Globus pallidus (tissue), 1 donor: ENCODE measurements at regions not wholly inside any gene's neighbourhood (a gene's known extent, or its start where the extent isn't known, plus 50 kb on each side); places are given as distances from the start of the nearest gene placed in this dataset.

Experiments
- DNase-seq: peaks from one replicate; pipeline ENCODE4 v3.0.0-alpha.2; 2015; ENCODE audit warnings: low spot score

- DNase-seq, result no peak
Observed at GRCh38 chr14:62156052-62156451, 393.8 kb downstream of the SNAPC1 start.

GRCh38 chr14:62158779-62159178 lies 396.6 kb downstream of the SNAPC1 start:
- DNase-seq, result no peak

- no peak for DNase-seq
Observed at GRCh38 chr14:62159314-62159713, 397.1 kb downstream of the SNAPC1 start.

- peak; percentile 25 for DNase-seq
Observed at GRCh38 chr14:62162998-62163589, 400.9 kb downstream of the SNAPC1 start.

GRCh38 chr14:62168564-62169155 lies 406.4 kb downstream of the SNAPC1 start:
- DNase-seq, result no peak

- DNase-seq, result peak; percentile 17
Observed at GRCh38 chr14:62179367-62180018, 417.3 kb downstream of the SNAPC1 start.

GRCh38 chr14:62181591-62181990 lies 419.4 kb downstream of the SNAPC1 start:
- no peak for DNase-seq

- no peak for DNase-seq
Observed at GRCh38 chr14:62185078-62185477, 422.9 kb downstream of the SNAPC1 start.

- DNase-seq, result no peak
Observed at GRCh38 chr14:62187265-62187664, 425.0 kb downstream of the SNAPC1 start.

- no peak for DNase-seq
Observed at GRCh38 chr14:62189698-62190097, 427.5 kb downstream of the SNAPC1 start.

- no peak for DNase-seq
Observed at GRCh38 chr14:62206456-62206855, 444.2 kb downstream of the SNAPC1 start.

GRCh38 chr14:62209287-62209899 lies 447.2 kb downstream of the SNAPC1 start:
- DNase-seq, result no peak

GRCh38 chr14:62213516-62213915 lies 451.3 kb downstream of the SNAPC1 start:
- DNase-seq, result no peak

GRCh38 chr14:62216121-62216520 lies 453.9 kb downstream of the SNAPC1 start:
- DNase-seq, result no peak

- no peak for DNase-seq
Observed at GRCh38 chr14:62234849-62235248, 472.6 kb downstream of the SNAPC1 start.

- no peak for DNase-seq
Observed at GRCh38 chr14:62244221-62244620, 482.0 kb downstream of the SNAPC1 start.

GRCh38 chr14:62247266-62247665 lies 485.0 kb downstream of the SNAPC1 start:
- no peak for DNase-seq

GRCh38 chr14:62251237-62251636 lies 489.0 kb downstream of the SNAPC1 start:
- DNase-seq, result no peak

GRCh38 chr14:62253171-62253570 lies 491.0 kb downstream of the SNAPC1 start:
- no peak for DNase-seq

GRCh38 chr14:62253911-62254310 lies 491.7 kb downstream of the SNAPC1 start:
- DNase-seq, result no peak

GRCh38 chr14:62269204-62269603 lies 507.0 kb downstream of the SNAPC1 start:
- DNase-seq, result no peak

GRCh38 chr14:62270236-62270635 lies 508.0 kb downstream of the SNAPC1 start:
- DNase-seq, result no peak

- no peak for DNase-seq
Observed at GRCh38 chr14:62280366-62280765, 518.1 kb downstream of the SNAPC1 start.
